ENCODE measurements at regions not wholly inside any gene's neighbourhood (a gene's known extent, or its start where the extent isn't known, plus 50 kb on each side); places are given as distances from the start of the nearest gene placed in this dataset.
A peak's percentile ranks its signal among the peaks of the same experiment; 100 is the strongest.

- POLR2A ChIA-PET, result no interaction called here
- Histone ChIP-seq H3K4me3 (no peak overlapping the region), H3K4me1 (no peaks in the 10 kb centered on the region), H3K27ac (no peak overlapping the region), H3K4me2 (no peak overlapping the region), H3K9me3 (no peaks in the 10 kb centered on the region)
- 3% methylated on average over 2 of the region's 2 CpGs for WGBS (ENCODE audit: missing lambda C conversion rate)
- ATAC-seq (no peak), DNase-seq (ENCODE audit: low read depth in 1 of 2, low spot score in 1 of 2) (no peak), FAIRE-seq (no peak)
- CTCF ChIA-PET, result interaction anchor here (0.6 to 1.1 kb wide), 2 partner anchors 19 to 135 kb away, joined by 3 read pairs; no protein-coding TSS in a partner anchor
- no peak for TF ChIP-seq HOXB5 (CRISPR knock-in tag; IDR thresholded peaks at IDR 0.05)
- no peak for TF ChIP-seq ZNF302 (CRISPR knock-in tag; IDR thresholded peaks at IDR 0.05)
- TF ChIP-seq MAZ (IDR thresholded peaks at IDR 0.05; ENCODE audit: borderline replicate concordance, low read depth, low read length), result no peak
- TF ChIP-seq CBX8 (IDR thresholded peaks at IDR 0.05), result 0 out of 2 replicates have a peak, but pooled peaks have one; percentile 8
These were observed 186.3 kb upstream of the HNRNPA3 start for GRCh38 chr2:177026253-177026652.

GRCh38 chr2:177026956-177027355, 185.6 kb upstream of the HNRNPA3 start:
- no peak overlapping the region for H3K4me2 ChIP-seq
- DNase-seq (ENCODE audit: low read depth in 1 of 2, low spot score in 1 of 2) (no peak), FAIRE-seq (no peak), ATAC-seq (no peak)
- no peak overlapping the region for H3K27ac ChIP-seq
- CTCF ChIA-PET, result interaction anchor here (0.6 to 1.1 kb wide), 3 partner anchors 18 to 183 kb away, joined by 3 read pairs; no protein-coding TSS in a partner anchor
- TF ChIP-seq USF2 (IDR thresholded peaks at IDR 0.05), result no peak
- no peak for TF ChIP-seq MAZ (IDR thresholded peaks at IDR 0.05; ENCODE audit: borderline replicate concordance, low read depth, low read length)
- no peak for TF ChIP-seq SMC3 (IDR thresholded peaks at IDR 0.05)
- no peak for TF ChIP-seq EHF (CRISPR knock-in tag; IDR thresholded peaks at IDR 0.05)
- TF ChIP-seq EP300 (IDR thresholded peaks at IDR 0.05), result no peak
- TF ChIP-seq MAFK (IDR thresholded peaks at IDR 0.05; ENCODE audit: partially characterized antibody), result no peak
- TF ChIP-seq CEBPB (IDR thresholded peaks at IDR 0.05), result no peak
- no peak for TF ChIP-seq SREBF2 (IDR thresholded peaks at IDR 0.05)
- no peak for TF ChIP-seq HES2 (IDR thresholded peaks at IDR 0.05)
- no peak for TF ChIP-seq GATA3 (IDR thresholded peaks at IDR 0.05; ENCODE audit: borderline replicate concordance)
- TF ChIP-seq FOXS1 (CRISPR knock-in tag; IDR thresholded peaks at IDR 0.05), result no peak
- no peak for TF ChIP-seq KDM1A (IDR thresholded peaks at IDR 0.05; ENCODE audit: low read depth)
- no peak for TF ChIP-seq POLR2AphosphoS2 (conservative IDR thresholded peaks at IDR 0.05; ENCODE audit: low read length)
- POLR2A ChIA-PET, result no interaction called here
- H3K9me3 ChIP-seq, result no peaks in the 10 kb centered on the region
- 2% methylated on average over 2 of the region's 2 CpGs for WGBS (ENCODE audit: missing lambda C conversion rate)
- H3K4me3 ChIP-seq, result no peak overlapping the region
- H3K4me1 ChIP-seq, result no peaks in the 10 kb centered on the region

GRCh38 chr2:177028296-177028695, 184.3 kb upstream of the HNRNPA3 start:
- H3K4me1 ChIP-seq, result no peaks in the 10 kb centered on the region
- no peak for ATAC-seq
- H3K4me3 ChIP-seq, result no peak overlapping the region
- POLR2A ChIA-PET, result no interaction called here
- TF ChIP-seq POLR2A (IDR thresholded peaks at IDR 0.05; ENCODE audit: low read length) (no peak), PHF8 (IDR thresholded peaks at IDR 0.05; ENCODE audit: borderline replicate concordance, low read depth) (no peak), RCOR1 (IDR thresholded peaks at IDR 0.05; ENCODE audit: low read depth, low read length) (no peak), HDAC2 (IDR thresholded peaks at IDR 0.05) (no peak), RNF2 (IDR thresholded peaks at IDR 0.05; ENCODE audit: borderline replicate concordance, low read depth) (no peak), HOXB13 (CRISPR knock-in tag; IDR thresholded peaks at IDR 0.05; ENCODE audit: low read depth) (no peak), REST (IDR thresholded peaks at IDR 0.05) (no peak), FOXS1 (CRISPR knock-in tag; IDR thresholded peaks at IDR 0.05) (no peak), KDM5A (IDR thresholded peaks at IDR 0.05) (no peak), MAX (IDR thresholded peaks at IDR 0.05) (no peak), TFCP2L1 (CRISPR knock-in tag; IDR thresholded peaks at IDR 0.05) (no peak), BHLHE40 (IDR thresholded peaks at IDR 0.05; ENCODE audit: low read depth, low read length) (no peak), NPAS2 (CRISPR knock-in tag; IDR thresholded peaks at IDR 0.05; ENCODE audit: borderline replicate concordance) (no peak), USF2 (IDR thresholded peaks at IDR 0.05) (no peak), ZFP36 (IDR thresholded peaks at IDR 0.05; ENCODE audit: borderline replicate concordance, partially characterized antibody) (no peak), CBX2 (IDR thresholded peaks at IDR 0.05; ENCODE audit: borderline replicate concordance, low read depth) (no peak), ESRRA (IDR thresholded peaks at IDR 0.05; ENCODE audit: borderline replicate concordance, low read length) (no peak)
- no peak for FAIRE-seq
- DNase-seq (ENCODE audit: low read depth in 1 of 2, low spot score in 1 of 2), result no peak
- CTCF ChIA-PET, result no interaction called here
- no peaks in the 10 kb centered on the region for H3K9me3 ChIP-seq
- 47% methylated on average over 2 of the region's 2 CpGs for WGBS (ENCODE audit: missing lambda C conversion rate)
- H3K27ac ChIP-seq, result no peak overlapping the region
- no peak overlapping the region for H3K4me2 ChIP-seq

Data from A549 (cell line).